ENCODE measurements at regions not wholly inside any gene's neighbourhood (a gene's known extent, or its start where the extent isn't known, plus 50 kb on each side); places are given as distances from the start of the nearest gene placed in this dataset.

GRCh38 chr5:116663081-116663480, 88.5 kb upstream of the SEMA6A start:
- TF ChIP-seq POLR2AphosphoS5 (IDR thresholded peaks at IDR 0.05): no peak
- TF ChIP-seq CTCF (IDR thresholded peaks at IDR 0.05 in 8 of 11, conservative IDR thresholded peaks at IDR 0.05 in 3 of 11): no peak
- no peak for TF ChIP-seq POLR2A (IDR thresholded peaks at IDR 0.05)

Data from spleen (tissue), 7 donors.